ENCODE measurements at regions not wholly inside any gene's neighbourhood (a gene's known extent, or its start where the extent isn't known, plus 50 kb on each side); places are given as distances from the start of the nearest gene placed in this dataset.

DNA sequence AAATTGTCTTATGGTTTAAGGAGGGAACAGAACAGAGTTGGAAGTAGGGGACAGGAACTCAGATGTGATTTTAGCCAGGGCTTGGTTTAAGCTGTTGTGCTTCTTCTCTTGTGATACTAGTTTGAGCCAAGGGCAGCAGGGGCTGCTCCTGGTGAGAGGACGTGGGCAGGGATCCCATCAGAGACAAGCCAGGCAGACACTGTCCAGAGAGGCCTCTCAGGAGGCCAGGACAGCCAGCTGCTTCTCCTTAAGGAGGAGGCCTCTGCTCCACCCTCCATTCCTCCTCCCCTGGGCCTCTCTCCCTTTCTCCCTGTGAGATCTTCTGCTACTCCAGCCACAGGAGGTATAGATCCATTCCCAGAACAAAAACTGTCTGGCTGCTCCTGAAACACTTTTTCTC, 108.4 kb upstream of the MLN start:
- TF ChIP-seq, protein P1, sequence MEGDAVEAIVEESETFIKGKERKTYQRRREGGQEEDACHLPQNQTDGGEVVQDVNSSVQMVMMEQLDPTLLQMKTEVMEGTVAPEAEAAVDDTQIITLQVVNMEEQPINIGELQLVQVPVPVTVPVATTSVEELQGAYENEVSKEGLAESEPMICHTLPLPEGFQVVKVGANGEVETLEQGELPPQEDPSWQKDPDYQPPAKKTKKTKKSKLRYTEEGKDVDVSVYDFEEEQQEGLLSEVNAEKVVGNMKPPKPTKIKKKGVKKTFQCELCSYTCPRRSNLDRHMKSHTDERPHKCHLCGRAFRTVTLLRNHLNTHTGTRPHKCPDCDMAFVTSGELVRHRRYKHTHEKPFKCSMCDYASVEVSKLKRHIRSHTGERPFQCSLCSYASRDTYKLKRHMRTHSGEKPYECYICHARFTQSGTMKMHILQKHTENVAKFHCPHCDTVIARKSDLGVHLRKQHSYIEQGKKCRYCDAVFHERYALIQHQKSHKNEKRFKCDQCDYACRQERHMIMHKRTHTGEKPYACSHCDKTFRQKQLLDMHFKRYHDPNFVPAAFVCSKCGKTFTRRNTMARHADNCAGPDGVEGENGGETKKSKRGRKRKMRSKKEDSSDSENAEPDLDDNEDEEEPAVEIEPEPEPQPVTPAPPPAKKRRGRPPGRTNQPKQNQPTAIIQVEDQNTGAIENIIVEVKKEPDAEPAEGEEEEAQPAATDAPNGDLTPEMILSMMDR (IDR thresholded peaks at IDR 0.05; ENCODE audit: low read depth, low read length) = no peak
- DNase-seq (ENCODE audit: low read depth in 2 of 2) = no peak
- no peak overlapping the region for H3K4me3 ChIP-seq (replicated peaks in 1 of 2; ENCODE audit: low read depth in 2 of 2, low read length in 2 of 2)

DNA sequence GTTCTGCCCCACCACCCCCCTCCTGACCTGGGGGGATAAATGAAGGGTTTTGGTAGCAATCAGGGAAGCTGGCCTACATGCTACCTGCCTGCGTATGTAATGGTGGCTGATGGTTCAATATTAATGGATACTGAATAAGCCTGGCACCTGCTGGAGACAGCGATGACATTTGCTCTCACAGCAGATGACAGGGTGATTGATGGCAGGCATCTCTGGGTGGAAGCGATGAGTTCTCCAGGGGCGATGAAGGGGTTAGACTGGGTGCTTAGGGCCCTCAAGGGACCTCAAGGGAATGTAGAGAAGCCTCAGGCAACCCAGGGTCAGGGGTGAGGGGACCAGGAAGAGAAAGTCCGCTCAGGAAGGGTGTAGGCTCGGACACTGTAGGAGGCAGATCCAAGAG, 107.7 kb upstream of the MLN start:
- DNase-seq (ENCODE audit: low read depth in 2 of 2) = no peak
- TF ChIP-seq, protein P1 (IDR thresholded peaks at IDR 0.05; ENCODE audit: low read depth, low read length) = no peak
- no peak overlapping the region for H3K4me3 ChIP-seq (replicated peaks in 1 of 2; ENCODE audit: low read depth in 2 of 2, low read length in 2 of 2)

DNA sequence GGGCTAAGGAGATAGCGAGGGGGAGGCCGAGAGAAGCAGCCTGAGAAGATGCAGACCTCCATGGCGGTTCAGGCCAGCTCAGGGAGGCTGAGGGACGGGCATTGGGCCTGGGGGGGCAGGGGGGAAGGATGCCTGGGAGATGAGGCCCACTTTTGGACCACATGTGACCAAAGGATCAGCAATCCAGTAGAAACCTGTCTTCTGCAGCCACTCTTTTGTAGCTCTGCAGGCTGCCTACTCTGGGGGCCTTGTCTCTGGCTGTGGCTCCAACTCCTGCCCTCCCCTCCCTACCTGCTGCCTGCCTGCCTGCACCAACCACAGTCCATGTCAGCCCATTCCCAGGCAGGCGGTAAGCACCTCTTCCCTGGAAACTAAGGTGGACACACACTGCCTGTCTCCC, 106.8 kb upstream of the MLN start:
- H3K4me3 ChIP-seq (replicated peaks in 1 of 2; ENCODE audit: low read depth in 2 of 2, low read length in 2 of 2) = no peak overlapping the region
- TF ChIP-seq, protein P1 (IDR thresholded peaks at IDR 0.05; ENCODE audit: low read depth, low read length) = no peak
- DNase-seq (ENCODE audit: low read depth in 2 of 2) = no peak

DNA sequence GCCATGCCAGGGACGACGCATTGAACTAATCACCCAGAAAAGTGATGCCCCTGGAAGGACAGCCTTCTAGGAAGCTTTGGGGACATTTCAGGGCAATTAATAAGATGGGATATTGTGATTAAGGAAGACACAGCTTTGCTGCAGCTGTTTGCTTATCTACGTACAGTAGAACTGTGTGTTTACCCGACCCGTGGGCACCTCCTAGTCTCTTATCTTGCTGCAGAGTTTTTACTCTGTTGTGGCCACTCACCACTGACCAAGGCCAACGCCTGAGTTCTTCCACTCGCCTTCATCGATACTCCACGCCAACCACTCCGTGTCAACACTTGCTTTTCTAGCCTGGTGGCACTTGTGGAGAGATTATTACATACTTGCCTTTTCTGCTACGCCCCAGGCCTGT, 105.9 kb upstream of the MLN start:
- no peak overlapping the region for H3K4me3 ChIP-seq (replicated peaks in 1 of 2; ENCODE audit: low read depth in 2 of 2, low read length in 2 of 2)
- TF ChIP-seq, protein P1 (IDR thresholded peaks at IDR 0.05; ENCODE audit: low read depth, low read length) = no peak
- no peak for DNase-seq (ENCODE audit: low read depth in 2 of 2)

DNA sequence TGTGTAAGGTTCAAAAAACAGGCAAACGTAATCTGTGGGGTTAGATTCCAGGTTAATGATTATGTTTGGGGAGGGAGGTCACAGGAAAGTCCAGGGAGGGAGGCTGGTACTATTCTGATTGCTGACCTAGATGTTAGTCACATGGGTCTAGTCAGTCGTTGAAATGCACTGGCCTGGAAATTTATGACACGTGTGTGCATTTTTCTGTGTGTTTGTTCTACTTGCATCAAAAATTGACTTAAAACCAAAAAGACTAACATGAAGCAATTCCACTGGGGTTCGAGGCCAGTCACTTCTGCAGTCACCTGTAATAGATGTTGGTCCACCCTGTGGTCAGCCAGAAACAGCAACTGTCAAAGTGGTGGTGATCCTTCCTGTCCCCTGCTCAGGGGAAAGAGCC, 104.2 kb upstream of the MLN start:
- DNase-seq (ENCODE audit: low read depth in 2 of 2) = no peak
- TF ChIP-seq, protein P1 (IDR thresholded peaks at IDR 0.05; ENCODE audit: low read depth, low read length) = no peak
- no peak overlapping the region for H3K4me3 ChIP-seq (replicated peaks in 1 of 2; ENCODE audit: low read depth in 2 of 2, low read length in 2 of 2)

DNA sequence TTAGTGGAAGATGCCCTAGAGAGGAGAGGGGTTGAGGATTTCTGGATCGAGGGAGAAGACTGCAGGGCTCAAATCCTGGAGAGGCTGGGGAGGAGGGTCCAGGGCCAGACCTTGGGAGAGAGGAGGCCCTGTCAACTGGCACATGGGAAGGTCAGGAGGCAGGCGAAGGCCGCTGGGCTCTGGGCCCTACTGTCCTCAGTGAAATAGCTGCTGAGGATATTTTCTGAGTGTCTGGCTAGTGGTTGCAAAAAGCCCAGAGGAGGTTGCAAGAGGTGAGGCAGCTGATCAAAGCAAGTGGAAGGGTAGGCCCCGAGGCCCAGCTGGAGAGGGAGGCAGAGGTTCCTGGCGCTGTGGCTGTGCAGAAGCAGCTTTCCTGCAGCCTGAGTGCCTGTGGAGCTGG, 103.4 kb upstream of the MLN start:
- no peak for DNase-seq (ENCODE audit: low read depth in 2 of 2)
- no peak overlapping the region for H3K4me3 ChIP-seq (replicated peaks in 1 of 2; ENCODE audit: low read depth in 2 of 2, low read length in 2 of 2)
- TF ChIP-seq, protein P1 (IDR thresholded peaks at IDR 0.05; ENCODE audit: low read depth, low read length) = no peak

DNA sequence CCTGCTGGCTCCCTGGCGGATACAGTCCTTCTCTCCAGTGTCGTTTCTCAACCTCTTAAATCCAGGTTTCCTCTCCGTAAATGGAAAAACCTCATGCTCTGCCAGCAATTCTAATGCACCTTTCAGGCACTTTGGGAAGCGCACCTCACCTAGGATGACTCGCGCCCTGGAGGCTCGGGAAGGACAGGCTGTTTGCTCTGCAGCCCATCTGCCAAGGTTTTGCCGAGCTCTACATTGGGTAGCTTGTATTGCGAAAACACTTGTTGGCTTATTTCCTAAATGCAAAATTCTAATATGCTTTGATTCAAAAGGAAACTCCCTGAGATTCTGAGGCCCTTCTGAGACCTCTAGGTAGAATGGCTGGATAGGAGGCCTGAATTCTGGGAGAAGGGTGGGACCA, 102.6 kb upstream of the MLN start:
- TF ChIP-seq, protein P1 (IDR thresholded peaks at IDR 0.05; ENCODE audit: low read depth, low read length) = no peak
- H3K4me3 ChIP-seq (replicated peaks in 1 of 2; ENCODE audit: low read depth in 2 of 2, low read length in 2 of 2) = no peak overlapping the region
- DNase-seq (ENCODE audit: low read depth in 2 of 2) = no peak

Measured in cardiac fibroblast (primary cell).